ENCODE measurements at regions not wholly inside any gene's neighbourhood (a gene's known extent, or its start where the extent isn't known, plus 50 kb on each side); places are given as distances from the start of the nearest gene placed in this dataset.

- no peak overlapping the region for H3K4me3 ChIP-seq
- H3K9me3 ChIP-seq = no peaks in the 10 kb centered on the region
- DNase-seq (no peak), ATAC-seq (no peak)
- H3K27me3 ChIP-seq = no peaks in the 10 kb centered on the region
- intact Hi-C loops (cut with DNase I) = no loop called here
- no peaks in the 10 kb centered on the region for H3K4me1 ChIP-seq
- no peak for TF ChIP-seq CTCF (IDR thresholded peaks at IDR 0.05)
- no peak overlapping the region for H3K27ac ChIP-seq
- H3K36me3 ChIP-seq = no peaks in the 10 kb centered on the region
Observed at GRCh38 chr1:193971595-193971994, 785.2 kb upstream of the B3GALT2 start.

GRCh38 chr1:193960499-193960898 lies 774.1 kb upstream of the B3GALT2 start:
- H3K27me3 ChIP-seq = no peaks in the 10 kb centered on the region
- H3K9me3 ChIP-seq = no peaks in the 10 kb centered on the region
- DNase-seq = no peak
- no peak for ATAC-seq
- no peak overlapping the region for H3K27ac ChIP-seq
- H3K36me3 ChIP-seq = no peaks in the 10 kb centered on the region
- no peak overlapping the region for H3K4me3 ChIP-seq
- no peak for TF ChIP-seq CTCF (IDR thresholded peaks at IDR 0.05)
- intact Hi-C loops (cut with DNase I) = no loop called here
- no peaks in the 10 kb centered on the region for H3K4me1 ChIP-seq

GRCh38 chr1:193960040-193960439 lies 773.6 kb upstream of the B3GALT2 start:
- H3K9me3 ChIP-seq = no peaks in the 10 kb centered on the region
- no peak overlapping the region for H3K27ac ChIP-seq
- H3K36me3 ChIP-seq = no peaks in the 10 kb centered on the region
- DNase-seq = no peak
- H3K27me3 ChIP-seq = no peaks in the 10 kb centered on the region
- H3K4me1 ChIP-seq = no peaks in the 10 kb centered on the region
- TF ChIP-seq CTCF (IDR thresholded peaks at IDR 0.05) = no peak
- no peak for ATAC-seq
- H3K4me3 ChIP-seq = no peak overlapping the region
- intact Hi-C loops (cut with DNase I) = no loop called here

- no peaks in the 10 kb centered on the region for H3K36me3 ChIP-seq
- no peak overlapping the region for H3K4me3 ChIP-seq
- intact Hi-C loops (cut with DNase I) = no loop called here
- H3K4me1 ChIP-seq = no peaks in the 10 kb centered on the region
- no peaks in the 10 kb centered on the region for H3K27me3 ChIP-seq
- H3K9me3 ChIP-seq = no peaks in the 10 kb centered on the region
- DNase-seq = no peak
- TF ChIP-seq CTCF (IDR thresholded peaks at IDR 0.05) = no peak
- no peak overlapping the region for H3K27ac ChIP-seq
- ATAC-seq = no peak
Observed at GRCh38 chr1:193957556-193958095, 771.2 kb upstream of the B3GALT2 start.

GRCh38 chr1:193952778-193953374 lies 766.5 kb upstream of the B3GALT2 start:
- DNase-seq (no peak), ATAC-seq (no peak)
- Histone ChIP-seq H3K36me3 (no peaks in the 10 kb centered on the region), H3K27ac (no peak overlapping the region), H3K4me1 (no peaks in the 10 kb centered on the region), H3K4me3 (no peak overlapping the region), H3K9me3 (no peaks in the 10 kb centered on the region), H3K27me3 (no peaks in the 10 kb centered on the region)
- intact Hi-C loops (cut with DNase I) = no loop called here
- TF ChIP-seq CTCF (IDR thresholded peaks at IDR 0.05) = no peak

Measured in left lung (tissue), 4 donors.